ENCODE measurements at regions not wholly inside any gene's neighbourhood (a gene's known extent, or its start where the extent isn't known, plus 50 kb on each side); places are given as distances from the start of the nearest gene placed in this dataset.

GRCh38 chr4:134888156-134888555, 686.6 kb upstream of the PABPC4L start:
- no TSS peak for BruUV-seq (replicated peaks)
- H3K27me3 ChIP-seq (ENCODE audit: insufficient read depth, low read length) = no peaks in the 10 kb centered on the region
- H2AFZ ChIP-seq (ENCODE audit: low read depth, low read length, poor library complexity, severe bottlenecking) = peak overlapping the region; percentile 22
- H3K9me2 ChIP-seq (ENCODE audit: insufficient read depth) = no peaks in the 10 kb centered on the region
- H3K4me2 ChIP-seq (ENCODE audit: low read length) = no peak overlapping the region
- H3K4me3 ChIP-seq (replicated peaks in 1 of 2; ENCODE audit: low read depth in 1 of 2, low read length in 2 of 2) = no peak overlapping the region
- TF ChIP-seq CEBPB (IDR thresholded peaks at IDR 0.05; ENCODE audit: low read depth) = no peak
- no peak for TF ChIP-seq POLR2AphosphoS5 (IDR thresholded peaks at IDR 0.05; ENCODE audit: low read depth, low read length)
- TF ChIP-seq CTCF (IDR thresholded peaks at IDR 0.05 in 2 of 3, conservative IDR thresholded peaks at IDR 0.05 in 1 of 3; ENCODE audit: borderline replicate concordance in 1 of 3, insufficient read depth in 1 of 3, low read depth in 2 of 3, low read length in 2 of 3) = no peak
- TF ChIP-seq POLR2A (IDR thresholded peaks at IDR 0.05; ENCODE audit: borderline replicate concordance, extremely low read depth, insufficient read depth, insufficient read length) = no peak
- TF ChIP-seq ZNF274 (IDR thresholded peaks at IDR 0.05; ENCODE audit: low read depth, low read length) = no peak
- no peak for TF ChIP-seq ATF3 (IDR thresholded peaks at IDR 0.05)
- no peak for TF ChIP-seq YY1 (IDR thresholded peaks at IDR 0.05; ENCODE audit: extremely low read depth, insufficient replicate concordance, low read depth, low read length)
- TF ChIP-seq RAD21 (IDR thresholded peaks at IDR 0.05; ENCODE audit: low read depth) = no peak
- no peak for TF ChIP-seq JUND (IDR thresholded peaks at IDR 0.05)
- TF ChIP-seq EZH2phosphoT487 (IDR thresholded peaks at IDR 0.05; ENCODE audit: borderline replicate concordance) = no peak
- TF ChIP-seq SRF (IDR thresholded peaks at IDR 0.05; ENCODE audit: low read depth) = no peak
- TF ChIP-seq EGR1 (IDR thresholded peaks at IDR 0.05; ENCODE audit: low read depth) = no peak
- no peak for TF ChIP-seq CBX3 (IDR thresholded peaks at IDR 0.05; ENCODE audit: low read depth)
- no peak for TF ChIP-seq SP1 (IDR thresholded peaks at IDR 0.05; ENCODE audit: low read depth)
- no peak for TF ChIP-seq SIN3A (IDR thresholded peaks at IDR 0.05; ENCODE audit: low read depth)
- no peaks in the 10 kb centered on the region for H3K36me3 ChIP-seq (ENCODE audit: control insufficient read depth in 1 of 2, insufficient read depth in 2 of 2, low read length in 2 of 2)
- no peak for DNase-seq (ENCODE audit: low read depth, low spot score)
- POLR2A ChIA-PET = no interaction called here
- RAD21 ChIA-PET (ENCODE audit: low non-redundant PET in 1 of 2, low total read pairs in 2 of 2, uncharacterized antibody in 2 of 2, unreplicated experiment in 2 of 2) = no interaction called here
- ATAC-seq = no peak
- H3K27ac ChIP-seq (ENCODE audit: low read depth, low read length) = no peak overlapping the region
- H3K79me2 ChIP-seq (ENCODE audit: insufficient read depth, low read length) = no peaks in the 10 kb centered on the region
- H3K9ac ChIP-seq (ENCODE audit: low read length) = no peak overlapping the region
- CTCF ChIA-PET = no interaction called here
- intact Hi-C loops (cut with micrococcal nuclease) = no loop called here
- no peaks in the 10 kb centered on the region for H3K4me1 ChIP-seq (ENCODE audit: control insufficient read depth in 1 of 2, insufficient read depth in 2 of 2, low read length in 2 of 2)
- no peaks in the 10 kb centered on the region for H3K9me3 ChIP-seq (ENCODE audit: control insufficient read depth in 1 of 2, insufficient read depth in 1 of 2, low read depth in 1 of 2, low read length in 2 of 2)
- H4K20me1 ChIP-seq (ENCODE audit: insufficient read depth) = no peaks in the 10 kb centered on the region; the same call in 1 of the 2 replicates

All from HCT116 (cell line).